ENCODE measurements at regions not wholly inside any gene's neighbourhood (a gene's known extent, or its start where the extent isn't known, plus 50 kb on each side); places are given as distances from the start of the nearest gene placed in this dataset.

- TF ChIP-seq CTCF (IDR thresholded peaks at IDR 0.05; ENCODE audit: low read length) (no peak), EZH2 (optimal IDR thresholded peaks at IDR 0.05; ENCODE audit: low read depth, low read length) (no peak)
These were observed 531.2 kb upstream of the ATP2B1 start for GRCh38 chr12:90239732-90240260.
